BJ (cell line): ENCODE measurements at regions not wholly inside any gene's neighbourhood (a gene's known extent, or its start where the extent isn't known, plus 50 kb on each side); places are given as distances from the start of the nearest gene placed in this dataset.

Source experiments
- CTCF ChIA-PET: fragments of 350-600 bp; formaldehyde crosslinking; extraction: SDS; loops from one replicate; lab custom pipeline; 2021; ENCODE audit warnings: antibody characterized with exemption, inconsistent platforms; lab: Yijun Ruan, JAX
- POLR2A ChIA-PET: fragments of 300-600 bp; sonication (Branson Sonifier 250); formaldehyde crosslinking; extraction: SDS; loops from one replicate; lab custom pipeline; 2021; ENCODE audit warnings: antibody characterized with exemption; lab: Charles Lee
- DNase-seq: peaks from one replicate; pipeline ENCODE4 v3.0.0-alpha.2; 2011; ENCODE audit warnings: low read depth
- H3K27me3 ChIP-seq: 2 replicates; pipeline ENCODE4 v1.6.0; 2011; ENCODE audit warnings: low read length; ENCODE audit not compliant: control insufficient read depth, insufficient read depth
- H3K36me3 ChIP-seq: 2 replicates; pipeline ENCODE4 v1.5.1; 2011; ENCODE audit warnings: low read length; ENCODE audit not compliant: control insufficient read depth, insufficient read depth
- H3K4me3 ChIP-seq: 2 replicates; pipeline ENCODE4 v1.5.1; 2011; ENCODE audit warnings: low read depth, mild to moderate bottlenecking, control low read depth, low read length
- TF ChIP-seq, protein P1 (sequence below): IDR thresholded peaks from 2 replicates; pipeline ENCODE4 v1.5.1; 2011; ENCODE audit warnings: low read depth, mild to moderate bottlenecking, control low read depth, inconsistent platforms, low read length, moderate library complexity; ENCODE audit not compliant: insufficient read depth

GRCh38 chrX:150303386-150304097, 59.6 kb upstream of the MAMLD1 start:
- Histone ChIP-seq H3K36me3 (no peaks in the 10 kb centered on the region), H3K4me3 (no peak overlapping the region), H3K27me3 (no peaks in the 10 kb centered on the region)
- TF ChIP-seq, protein P1, sequence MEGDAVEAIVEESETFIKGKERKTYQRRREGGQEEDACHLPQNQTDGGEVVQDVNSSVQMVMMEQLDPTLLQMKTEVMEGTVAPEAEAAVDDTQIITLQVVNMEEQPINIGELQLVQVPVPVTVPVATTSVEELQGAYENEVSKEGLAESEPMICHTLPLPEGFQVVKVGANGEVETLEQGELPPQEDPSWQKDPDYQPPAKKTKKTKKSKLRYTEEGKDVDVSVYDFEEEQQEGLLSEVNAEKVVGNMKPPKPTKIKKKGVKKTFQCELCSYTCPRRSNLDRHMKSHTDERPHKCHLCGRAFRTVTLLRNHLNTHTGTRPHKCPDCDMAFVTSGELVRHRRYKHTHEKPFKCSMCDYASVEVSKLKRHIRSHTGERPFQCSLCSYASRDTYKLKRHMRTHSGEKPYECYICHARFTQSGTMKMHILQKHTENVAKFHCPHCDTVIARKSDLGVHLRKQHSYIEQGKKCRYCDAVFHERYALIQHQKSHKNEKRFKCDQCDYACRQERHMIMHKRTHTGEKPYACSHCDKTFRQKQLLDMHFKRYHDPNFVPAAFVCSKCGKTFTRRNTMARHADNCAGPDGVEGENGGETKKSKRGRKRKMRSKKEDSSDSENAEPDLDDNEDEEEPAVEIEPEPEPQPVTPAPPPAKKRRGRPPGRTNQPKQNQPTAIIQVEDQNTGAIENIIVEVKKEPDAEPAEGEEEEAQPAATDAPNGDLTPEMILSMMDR, result no peak
- no peak for DNase-seq
- ChIA-PET CTCF (no interaction called here), POLR2A (interaction anchor here (0.6 kb wide), 1 partner anchor 19 kb away, joined by 3 read pairs; no protein-coding TSS in a partner anchor)

DNA sequence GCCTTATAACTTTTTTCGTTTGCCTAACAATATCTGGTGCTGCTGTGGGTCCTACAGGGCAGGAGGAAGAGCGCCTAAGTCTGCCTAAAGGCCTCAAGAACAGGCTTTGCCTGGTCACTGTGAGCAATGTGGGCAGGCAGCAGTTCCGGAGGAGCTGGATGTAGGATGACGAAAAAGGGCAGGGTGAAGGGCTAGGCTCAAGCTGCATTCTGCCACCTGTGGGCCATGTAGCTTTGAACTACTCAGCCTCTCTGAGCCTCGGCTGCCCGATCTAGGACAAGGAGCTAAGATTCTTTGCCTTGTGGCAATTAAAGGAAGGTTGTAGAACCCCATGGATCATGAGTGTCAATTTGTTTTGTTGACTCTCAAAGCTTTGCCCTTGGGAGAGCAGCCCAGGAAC, 57.1 kb upstream of the MAMLD1 start:
- no peak for DNase-seq
- POLR2A ChIA-PET, result no interaction called here
- TF ChIP-seq, protein P1, result no peak
- no peaks in the 10 kb centered on the region for H3K27me3 ChIP-seq
- H3K4me3 ChIP-seq, result no peak overlapping the region
- CTCF ChIA-PET, result no interaction called here
- no peaks in the 10 kb centered on the region for H3K36me3 ChIP-seq

DNA sequence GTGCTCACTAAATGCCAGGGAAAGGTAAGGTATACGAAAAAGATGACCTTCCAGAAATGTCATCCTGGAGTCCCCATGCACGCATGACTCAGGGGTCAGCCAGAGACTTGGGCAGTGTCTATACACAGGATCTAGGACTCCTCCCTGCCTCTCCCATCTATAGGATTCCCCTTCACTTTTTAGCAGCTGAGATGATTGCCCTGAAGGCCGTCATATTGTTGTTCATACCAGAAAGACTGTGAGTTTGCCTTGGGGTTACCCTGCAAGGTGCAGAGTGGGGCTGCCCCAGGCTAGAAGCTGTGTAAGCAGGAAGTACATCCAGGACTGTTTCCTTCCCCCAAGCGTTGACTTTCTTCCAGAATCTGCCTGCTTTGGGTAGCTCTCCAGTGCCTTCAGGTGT, 55.1 kb upstream of the MAMLD1 start:
- Histone ChIP-seq H3K36me3 (no peaks in the 10 kb centered on the region), H3K4me3 (no peak overlapping the region), H3K27me3 (no peaks in the 10 kb centered on the region)
- no peak for DNase-seq
- TF ChIP-seq, protein P1, result no peak
- POLR2A ChIA-PET, result no interaction called here
- CTCF ChIA-PET, result no interaction called here

DNA sequence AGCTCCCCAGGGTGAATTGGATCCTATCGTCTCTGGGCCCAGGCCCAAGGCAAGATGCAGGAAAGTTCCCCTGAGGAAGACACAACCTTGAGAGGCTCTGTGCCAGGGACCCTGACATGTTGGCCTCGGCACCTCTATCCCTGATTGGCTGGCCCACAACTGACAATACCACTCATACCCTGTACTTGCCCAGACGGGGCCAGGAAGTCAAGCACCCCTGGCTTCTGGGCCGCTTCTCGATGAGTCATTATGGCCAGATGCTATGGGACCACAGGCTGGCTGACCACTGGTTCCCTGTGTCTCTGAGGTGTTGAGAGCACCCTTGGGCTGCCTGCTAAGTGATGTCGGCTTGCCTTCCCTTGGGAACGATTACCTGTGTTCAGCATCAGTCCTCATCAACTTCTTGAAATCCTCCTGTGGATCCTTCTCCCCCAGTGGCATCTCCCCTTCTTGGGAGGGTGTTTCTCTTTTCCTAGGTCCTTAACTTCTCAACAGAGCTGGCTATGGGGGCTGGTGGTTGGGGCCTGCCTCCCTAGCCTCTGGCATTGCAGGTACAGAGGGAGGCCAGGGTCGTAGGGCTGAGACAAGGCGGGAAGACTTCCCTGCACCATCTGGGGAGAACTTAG, 54.5 kb upstream of the MAMLD1 start:
- CTCF ChIA-PET, result no interaction called here
- Histone ChIP-seq H3K36me3 (no peaks in the 10 kb centered on the region), H3K4me3 (no peak overlapping the region), H3K27me3 (no peaks in the 10 kb centered on the region)
- no peak for DNase-seq
- POLR2A ChIA-PET, result no interaction called here
- TF ChIP-seq, protein P1, result no peak

GRCh38 chrX:150310417-150310816, 52.7 kb upstream of the MAMLD1 start:
- TF ChIP-seq, protein P1, result no peak
- DNase-seq, result no peak

More at GRCh38 chrX:150310417-150310816, 52.7 kb upstream of the MAMLD1 start:
- ChIA-PET CTCF (no interaction called here), POLR2A (no interaction called here)
- Histone ChIP-seq H3K27me3 (no peaks in the 10 kb centered on the region), H3K36me3 (no peaks in the 10 kb centered on the region), H3K4me3 (no peak overlapping the region)
